ENCODE measurements at regions not wholly inside any gene's neighbourhood (a gene's known extent, or its start where the extent isn't known, plus 50 kb on each side); places are given as distances from the start of the nearest gene placed in this dataset.
"Not testable (repeated sequence)": the region's sequence is repeated elsewhere in the genome, so short reads cannot be mapped to it uniquely, and the experiment has no call there.

- no peak for DNase-seq
These were observed 129.6 kb downstream of the VPREB1 start for GRCh38 chr22:22374163-22374562.

GRCh38 chr22:22374579-22374978, 130.0 kb downstream of the VPREB1 start:
- DNase-seq = no peak

GRCh38 chr22:22375576-22376351, 131.2 kb downstream of the VPREB1 start:
- DNase-seq = no peak

GRCh38 chr22:22376352-22376706, 131.7 kb downstream of the VPREB1 start:
- DNase-seq = no peak

- not testable (repeated sequence) for DNase-seq
These were observed 131.7 kb downstream of the ZNF280B start for GRCh38 chr22:22376884-22377283.

- no peak for DNase-seq
These were observed 131.2 kb downstream of the ZNF280B start for GRCh38 chr22:22377335-22377734.

GRCh38 chr22:22378446-22379415, 129.8 kb downstream of the ZNF280B start:
- no peak for DNase-seq

- no peak for DNase-seq
These were observed 128.2 kb downstream of the ZNF280B start for GRCh38 chr22:22380098-22381030.

- DNase-seq = not testable (repeated sequence)
These were observed 127.2 kb downstream of the ZNF280B start for GRCh38 chr22:22381292-22381691.

- no peak for DNase-seq
These were observed 124.3 kb downstream of the ZNF280B start for GRCh38 chr22:22384267-22384666.

GRCh38 chr22:22384668-22385244, 123.8 kb downstream of the ZNF280B start:
- no peak for DNase-seq

- no peak for DNase-seq
These were observed 121.7 kb downstream of the ZNF280B start for GRCh38 chr22:22386602-22387385.

- no peak for DNase-seq
These were observed 121.2 kb downstream of the ZNF280B start for GRCh38 chr22:22387386-22387736.

- no peak for DNase-seq
These were observed 120.5 kb downstream of the ZNF280B start for GRCh38 chr22:22388090-22388489.

GRCh38 chr22:22388494-22388893, 120.0 kb downstream of the ZNF280B start:
- no peak for DNase-seq

GRCh38 chr22:22389467-22389866, 119.1 kb downstream of the ZNF280B start:
- DNase-seq = no peak

GRCh38 chr22:22390989-22391388, 117.6 kb downstream of the ZNF280B start:
- no peak for DNase-seq

GRCh38 chr22:22391543-22391942, 117.0 kb downstream of the ZNF280B start:
- no peak for DNase-seq

- no peak for DNase-seq
These were observed 116.4 kb downstream of the ZNF280B start for GRCh38 chr22:22392131-22392530.

GRCh38 chr22:22394591-22394990, 114.0 kb downstream of the ZNF280B start:
- DNase-seq = no peak

- no peak for DNase-seq
These were observed 113.3 kb downstream of the ZNF280B start for GRCh38 chr22:22395245-22395644.
